Right kidney (tissue), 1 donor: ENCODE measurements at regions not wholly inside any gene's neighbourhood (a gene's known extent, or its start where the extent isn't known, plus 50 kb on each side); places are given as distances from the start of the nearest gene placed in this dataset.

Experiments
- DNase-seq: peaks from one replicate; pipeline ENCODE4 v3.0.0-alpha.2; 2016

- no peak for DNase-seq
These were observed 526.8 kb downstream of the CD83 start for GRCh38 chr6:14644381-14644780.

DNA sequence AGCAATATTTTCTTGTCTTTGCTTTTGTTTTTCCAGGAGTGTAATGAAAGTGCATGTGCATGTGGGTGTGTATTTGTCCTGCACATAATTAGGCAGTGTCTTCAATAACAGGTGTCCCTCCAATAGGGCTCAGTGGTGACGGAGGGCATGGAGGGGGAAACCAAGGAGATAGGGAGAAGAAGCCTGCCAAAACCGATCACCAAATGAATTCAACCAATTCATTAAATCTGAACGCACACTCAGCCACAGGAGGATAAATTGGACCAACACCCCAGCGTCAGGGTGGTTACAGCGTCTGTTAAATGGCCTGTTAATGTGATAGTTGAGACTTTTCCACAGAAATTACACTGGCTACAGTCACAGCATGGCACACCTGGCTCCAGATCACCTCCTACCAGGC is 527.6 kb downstream of the CD83 start:
- no peak for DNase-seq

DNA sequence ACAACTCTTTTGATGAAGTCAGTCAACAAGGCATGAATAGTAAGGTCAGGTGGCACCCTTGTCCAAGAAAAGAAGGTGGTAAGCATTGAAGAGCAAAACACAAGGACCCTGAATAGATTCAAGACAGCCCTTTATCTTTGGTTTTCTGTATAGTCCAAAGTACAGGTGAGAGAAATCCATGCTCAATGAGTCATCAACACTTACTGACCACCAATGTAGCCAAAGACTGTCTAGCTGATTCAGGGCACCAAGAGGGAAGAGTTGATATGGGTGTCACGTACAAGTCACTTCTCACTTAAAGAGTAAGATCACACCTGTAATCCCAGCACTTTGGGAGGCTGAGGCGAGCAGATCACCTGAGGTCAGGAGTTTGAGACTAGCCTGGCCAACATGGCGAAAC is 528.3 kb downstream of the CD83 start:
- DNase-seq = no peak

GRCh38 chr6:14646371-14646770 is 528.8 kb downstream of the CD83 start:
- DNase-seq = no peak

DNA sequence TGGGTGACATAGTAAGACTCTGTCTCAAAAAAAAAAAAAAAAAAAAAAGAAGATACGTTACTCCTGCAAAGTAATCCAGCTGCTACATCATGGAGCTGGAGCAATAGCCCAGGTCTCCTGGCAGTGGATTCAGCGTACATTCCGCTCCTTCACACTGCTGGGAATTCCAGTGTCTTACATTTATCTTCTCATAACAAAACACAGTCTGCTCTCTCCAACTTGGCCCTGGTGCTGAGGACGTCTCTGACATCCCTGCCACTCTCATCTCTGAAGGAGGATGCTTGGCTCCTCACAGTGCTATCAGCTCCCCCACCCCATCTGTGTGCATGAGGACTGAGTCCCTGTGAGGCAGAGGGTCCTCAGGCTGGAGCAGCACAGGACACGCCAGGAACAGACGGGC is 529.8 kb downstream of the CD83 start:
- no peak for DNase-seq

DNA sequence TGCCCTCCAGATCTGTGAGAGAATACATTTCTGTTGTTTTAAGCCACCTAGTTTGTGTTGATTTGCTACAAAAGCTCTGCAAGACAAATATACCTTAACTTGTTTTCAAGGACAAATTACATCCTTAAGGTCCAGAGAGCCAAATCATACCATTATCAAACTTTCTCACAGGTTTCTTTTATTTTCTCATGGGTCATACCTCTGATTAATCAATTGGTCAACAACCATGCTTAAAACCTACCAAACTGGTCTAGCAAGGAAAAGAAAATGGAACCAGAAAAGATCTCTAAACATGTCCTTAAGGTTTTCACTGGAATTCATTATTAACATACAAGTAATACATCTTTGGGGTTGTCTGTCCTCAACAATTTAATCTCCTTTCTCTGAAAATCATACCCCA is 535.0 kb downstream of the CD83 start:
- no peak for DNase-seq

DNA sequence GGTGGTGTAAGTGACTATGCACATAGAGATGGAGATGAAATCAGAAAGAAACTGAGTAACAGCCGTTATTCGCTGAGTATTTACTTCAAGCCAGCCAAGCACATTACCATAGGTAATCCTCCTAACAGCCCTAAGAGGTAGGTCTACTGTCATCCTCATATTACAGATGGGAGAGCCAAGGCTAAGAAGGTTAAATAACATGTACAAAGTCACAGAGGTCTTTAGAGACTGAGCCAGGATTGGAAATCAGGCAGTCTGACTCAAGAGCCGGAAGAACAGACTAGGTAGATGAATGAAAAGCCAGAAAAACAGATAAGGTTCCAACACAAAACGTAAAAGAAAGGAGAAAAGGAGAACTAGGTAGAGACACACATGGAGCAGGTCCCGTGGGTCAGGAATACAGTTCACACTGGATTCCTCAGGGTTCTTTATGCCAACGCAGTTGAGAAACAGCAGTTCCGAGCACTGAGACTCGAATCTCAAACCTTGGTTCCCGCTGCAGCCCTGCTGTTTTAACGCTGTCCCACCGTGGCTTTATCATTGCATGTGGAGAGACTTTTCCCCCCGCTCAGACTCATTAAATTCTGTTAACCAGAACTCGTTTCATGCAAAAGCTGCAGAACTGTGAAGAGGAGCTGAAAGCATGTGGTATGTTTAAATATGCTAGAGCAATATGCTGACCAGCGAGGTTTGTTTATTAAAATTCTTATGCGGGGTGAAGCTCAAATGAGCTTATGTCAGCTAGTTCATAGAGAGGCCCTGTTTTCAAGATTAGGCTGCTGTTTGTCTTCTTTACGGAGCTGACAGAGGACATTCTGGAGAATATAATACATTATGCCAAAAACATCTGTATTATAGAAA is 537.9 kb downstream of the CD83 start:
- DNase-seq = no peak

DNA sequence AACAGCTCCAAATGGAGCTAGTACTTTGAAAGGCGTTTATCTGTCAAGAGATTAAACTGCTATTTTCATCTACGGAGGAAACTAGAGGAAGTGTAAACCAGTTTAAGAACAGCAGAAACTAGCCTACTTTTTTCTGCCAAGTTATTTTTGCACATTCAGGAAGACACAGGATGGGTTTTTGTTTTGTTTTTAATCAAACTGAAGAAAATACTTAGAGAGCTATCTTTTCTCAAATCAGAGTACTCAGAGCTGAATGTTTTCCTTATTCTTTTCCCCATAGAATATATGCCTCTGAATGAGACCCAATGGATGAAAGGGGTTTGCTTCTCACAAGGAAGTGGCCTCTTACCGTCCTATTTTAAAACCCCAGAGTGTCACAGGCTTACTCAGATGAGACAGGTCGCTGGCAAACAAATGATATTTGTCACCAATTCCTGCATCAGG is 538.5 kb downstream of the CD83 start:
- DNase-seq = no peak

GRCh38 chr6:14656649-14657048 is 539.1 kb downstream of the CD83 start:
- no peak for DNase-seq

GRCh38 chr6:14658030-14658429 is 540.5 kb downstream of the CD83 start:
- no peak for DNase-seq

DNA sequence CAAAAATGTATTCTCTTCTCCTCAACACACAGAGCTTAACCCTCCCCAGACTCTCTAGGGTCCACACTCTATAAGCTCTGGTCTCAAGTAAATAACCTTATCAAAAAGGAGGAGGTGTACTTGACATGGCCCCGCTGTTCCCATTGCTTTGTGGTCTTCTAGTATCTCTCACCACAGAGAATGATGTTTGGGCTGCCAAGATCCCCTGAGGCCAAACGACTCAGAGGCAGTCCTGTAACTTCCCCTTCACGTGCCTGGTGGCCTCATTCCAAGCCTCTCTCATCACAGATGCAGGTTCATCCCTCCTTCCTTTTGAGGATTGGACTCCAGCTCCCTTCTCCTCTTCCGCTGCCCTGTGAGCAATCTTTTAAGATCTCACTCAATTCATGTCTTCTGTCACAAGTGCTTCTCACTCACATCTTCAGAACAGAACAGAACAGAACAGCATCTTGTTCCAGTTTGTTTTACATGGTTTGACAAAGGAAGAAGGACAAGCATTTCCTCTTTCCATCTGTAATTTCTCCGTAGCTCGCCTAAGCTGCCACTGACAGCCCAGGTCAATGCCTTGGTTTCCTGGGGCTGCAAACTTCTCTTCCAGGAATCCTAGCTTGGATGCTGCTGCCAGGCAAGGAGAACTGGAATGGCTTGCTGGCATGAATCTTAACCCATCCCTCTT is 541.5 kb downstream of the CD83 start:
- DNase-seq = no peak

GRCh38 chr6:14659841-14660240 is 542.3 kb downstream of the CD83 start:
- DNase-seq = no peak

DNA sequence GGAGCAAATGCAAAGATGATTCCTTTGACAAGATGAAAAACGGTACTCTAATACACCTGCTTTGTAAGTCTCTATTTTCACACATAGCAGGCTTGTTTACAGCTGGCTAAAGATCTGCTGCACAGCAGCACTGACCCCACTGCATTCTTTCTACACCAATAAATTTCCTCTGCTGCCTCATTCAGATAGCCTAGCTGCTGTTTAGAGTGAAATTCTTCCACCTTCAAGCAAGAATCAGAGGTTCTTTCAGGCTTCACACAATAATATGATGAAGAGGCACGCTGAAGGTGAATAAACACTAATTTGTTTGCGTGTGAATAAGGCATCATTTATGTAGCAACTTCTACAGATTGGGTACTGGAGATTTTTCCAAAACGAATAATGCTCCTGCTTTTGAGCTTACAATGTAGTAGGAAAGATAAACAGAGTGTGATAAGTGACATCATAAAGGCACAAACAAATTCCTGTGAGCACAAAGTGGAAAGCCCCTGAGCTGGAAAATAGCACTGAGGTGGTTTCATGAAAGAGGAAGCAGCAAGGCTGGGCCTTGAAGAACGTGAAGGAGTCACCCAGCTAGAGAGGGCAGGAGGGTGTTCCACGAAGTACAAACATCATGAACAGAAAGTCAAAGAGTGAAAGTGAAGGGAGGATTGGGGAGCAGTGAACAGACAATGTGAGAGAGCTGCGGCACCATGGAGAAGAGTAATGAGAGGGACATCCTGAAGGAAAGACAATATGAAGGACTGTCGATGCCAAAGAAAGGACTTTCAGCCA is 543.4 kb downstream of the CD83 start:
- DNase-seq = no peak

DNA sequence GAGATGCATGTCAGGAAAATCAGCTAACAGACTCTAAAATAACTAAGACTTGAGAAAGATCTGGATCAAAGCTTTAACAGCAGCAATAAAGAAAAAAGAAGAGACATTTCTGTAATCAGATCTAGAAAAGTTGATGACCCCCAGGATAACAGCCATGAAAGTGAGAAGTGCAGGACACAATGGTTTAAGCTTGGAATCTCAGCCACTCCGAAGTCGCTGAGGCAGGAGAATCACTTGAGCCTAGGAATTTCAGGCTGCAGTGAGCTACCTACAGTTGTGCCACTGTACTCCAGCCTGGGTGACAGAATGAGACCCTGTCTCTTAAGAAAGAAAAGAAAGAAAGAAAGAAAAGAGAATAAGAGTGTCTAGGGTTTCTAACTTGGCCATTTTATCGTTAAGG is 544.1 kb downstream of the CD83 start:
- no peak for DNase-seq

GRCh38 chr6:14664112-14664601 is 546.6 kb downstream of the CD83 start:
- DNase-seq = no peak

DNA sequence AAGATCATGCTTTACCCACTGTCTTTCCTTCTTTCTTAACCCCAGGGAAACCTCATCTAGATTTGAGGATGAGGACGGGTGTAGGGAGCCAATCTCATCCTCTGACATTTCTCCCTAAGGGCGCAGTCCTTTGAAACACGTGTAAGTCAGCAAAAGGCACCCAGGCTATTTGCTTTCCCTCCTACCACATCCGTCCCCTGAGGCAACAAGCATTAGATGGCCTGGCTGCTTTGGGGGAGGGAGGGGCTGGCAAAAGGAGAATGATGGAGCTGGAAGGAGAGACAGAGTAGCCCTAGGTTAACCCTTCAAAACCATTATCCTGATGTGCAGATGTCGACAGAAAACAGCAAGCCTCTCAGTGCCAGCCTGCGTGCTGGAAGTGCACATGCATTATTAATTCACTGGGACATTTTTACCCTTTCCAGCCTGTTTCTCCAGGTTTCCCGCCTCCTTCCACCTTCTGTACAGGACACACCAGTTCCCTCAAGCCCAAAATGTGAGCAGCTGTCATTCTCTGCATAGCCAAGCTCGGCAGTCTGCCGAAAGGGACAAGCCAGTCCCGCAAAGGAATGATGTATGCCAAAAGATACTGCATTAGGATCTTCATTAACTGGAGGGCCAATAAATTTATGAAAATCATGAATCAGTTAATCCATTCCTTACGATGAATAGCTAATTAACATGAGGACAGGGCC is 547.2 kb downstream of the CD83 start:
- no peak for DNase-seq

- DNase-seq = no peak
These were observed 548.5 kb downstream of the CD83 start for GRCh38 chr6:14665827-14666724.

DNA sequence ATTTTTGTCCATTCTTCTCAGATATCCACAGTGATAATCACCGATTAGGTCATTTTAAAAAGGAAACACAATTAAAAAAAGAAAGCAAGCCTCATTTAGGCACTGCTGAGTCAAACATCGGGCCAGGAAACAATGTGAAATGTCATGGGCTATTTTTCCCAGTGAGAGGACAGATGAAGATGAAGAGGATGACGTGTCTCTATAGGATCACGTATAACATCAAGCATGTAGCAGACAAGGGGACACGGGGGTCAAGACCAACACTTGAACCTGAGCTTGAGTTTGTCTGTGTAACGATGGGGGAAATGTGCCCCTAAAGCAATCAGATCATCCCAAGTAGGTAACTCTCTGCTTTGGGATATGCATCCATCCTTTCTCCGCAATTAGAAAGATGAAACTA is 553.2 kb downstream of the CD83 start:
- no peak for DNase-seq

GRCh38 chr6:14671261-14671681 is 553.7 kb downstream of the CD83 start:
- no peak for DNase-seq

DNA sequence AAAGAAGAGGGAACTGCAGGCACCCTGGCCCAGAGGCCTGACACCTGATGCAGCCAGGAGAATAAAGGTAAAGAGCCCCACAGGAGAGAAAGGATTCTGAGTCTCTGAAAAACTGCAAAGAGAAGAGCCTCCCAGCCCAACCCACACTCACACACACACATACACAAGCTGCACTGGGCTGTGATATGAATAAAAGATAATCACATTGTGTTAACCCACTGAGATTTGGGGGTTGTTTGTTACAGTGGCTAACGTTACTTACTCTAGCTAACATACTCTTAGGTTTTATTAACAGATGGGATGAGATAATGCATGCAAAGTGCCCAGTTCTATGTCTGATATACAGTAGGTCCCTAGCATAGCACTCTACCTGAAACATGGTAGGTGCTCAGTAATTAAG is 554.4 kb downstream of the CD83 start:
- no peak for DNase-seq

DNA sequence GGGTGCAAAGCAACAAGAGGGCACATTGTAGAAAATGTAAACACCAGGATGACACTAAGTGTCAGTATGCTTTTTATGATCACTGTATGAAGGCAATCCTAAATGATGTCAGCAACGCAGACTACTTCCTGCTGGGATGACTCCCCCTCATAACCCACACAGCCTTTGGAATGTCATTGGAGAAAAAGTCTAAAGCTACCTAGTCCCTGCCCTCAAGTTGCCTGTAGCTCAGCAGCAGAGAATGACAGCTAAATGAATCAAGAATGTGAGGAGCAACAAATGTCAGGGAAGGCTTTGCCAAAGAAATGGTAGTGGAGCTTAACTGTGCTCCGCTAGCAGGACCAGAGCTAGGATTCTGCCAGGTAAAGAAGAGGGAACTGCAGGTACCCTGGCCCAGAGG is 555.6 kb downstream of the CD83 start:
- no peak for DNase-seq
